IgD-negative memory B cell (primary cell): ENCODE measurements at regions not wholly inside any gene's neighbourhood (a gene's known extent, or its start where the extent isn't known, plus 50 kb on each side); places are given as distances from the start of the nearest gene placed in this dataset.

ENCODE experiments used
- H3K27ac Mint-ChIP-seq, 3 donors: one replicate each; pipeline ENCODE4 v1.8.0; 2020 to 2022; ENCODE audit warnings: mild to moderate bottlenecking in 3 of 3, mixed read lengths in 3 of 3, moderate library complexity in 1 of 3
- H3K27me3 Mint-ChIP-seq: one replicate; pipeline ENCODE4 v1.8.0; 2021; ENCODE audit warnings: mixed read lengths
- H3K36me3 Mint-ChIP-seq: one replicate; pipeline ENCODE4 v1.8.0; 2020; ENCODE audit warnings: mild to moderate bottlenecking, mixed read lengths
- H3K4me1 Mint-ChIP-seq, 3 donors: one replicate each; pipeline ENCODE4 v1.8.0; 2020 to 2022; ENCODE audit warnings: mixed read lengths in 3 of 3, mild to moderate bottlenecking in 1 of 3
- H3K4me3 Mint-ChIP-seq, 4 donors: one replicate each; pipeline ENCODE4 v1.8.0; 2020 to 2022; ENCODE audit warnings: mild to moderate bottlenecking in 4 of 4, mixed read lengths in 4 of 4, moderate library complexity in 3 of 4
- H3K9me3 Mint-ChIP-seq, 3 donors: one replicate each; pipeline ENCODE4 v1.8.0; 2020 to 2021; ENCODE audit warnings: mixed read lengths in 3 of 3, mild to moderate bottlenecking in 1 of 3

DNA sequence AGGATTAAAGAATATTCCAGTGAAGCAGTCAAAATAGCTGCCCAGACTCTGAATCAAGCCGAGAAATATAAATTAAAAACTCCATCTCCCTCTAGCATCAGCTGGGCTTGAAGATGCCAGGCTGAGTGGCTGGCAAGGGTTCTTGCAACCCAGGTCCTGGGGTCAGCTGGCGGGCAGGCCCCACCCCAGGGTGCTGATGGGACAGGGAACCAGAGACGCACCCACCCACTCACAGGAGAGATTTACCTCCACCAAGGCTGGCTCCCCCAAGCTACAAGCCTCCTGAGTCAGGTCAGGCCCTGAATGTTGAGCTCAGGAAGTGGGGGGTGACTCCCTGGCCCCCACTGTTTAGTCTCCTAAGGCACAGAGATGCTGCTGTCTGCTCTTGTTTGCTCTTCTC lies 83.9 kb upstream of the HSPA9 start:
- no peak overlapping the region for H3K27ac Mint-ChIP-seq
- H3K4me3 Mint-ChIP-seq, result no peak overlapping the region
- peaks cover 0 to 1% (median 0%) of the 10 kb centered on the region in 3 donors for H3K9me3 Mint-ChIP-seq
- peaks cover 31% of the 10 kb centered on the region for H3K27me3 Mint-ChIP-seq
- H3K4me1 Mint-ChIP-seq, result peaks cover 14 to 26% (median 21%) of the 10 kb centered on the region in 3 donors
- H3K36me3 Mint-ChIP-seq, result peaks cover 2% of the 10 kb centered on the region

DNA sequence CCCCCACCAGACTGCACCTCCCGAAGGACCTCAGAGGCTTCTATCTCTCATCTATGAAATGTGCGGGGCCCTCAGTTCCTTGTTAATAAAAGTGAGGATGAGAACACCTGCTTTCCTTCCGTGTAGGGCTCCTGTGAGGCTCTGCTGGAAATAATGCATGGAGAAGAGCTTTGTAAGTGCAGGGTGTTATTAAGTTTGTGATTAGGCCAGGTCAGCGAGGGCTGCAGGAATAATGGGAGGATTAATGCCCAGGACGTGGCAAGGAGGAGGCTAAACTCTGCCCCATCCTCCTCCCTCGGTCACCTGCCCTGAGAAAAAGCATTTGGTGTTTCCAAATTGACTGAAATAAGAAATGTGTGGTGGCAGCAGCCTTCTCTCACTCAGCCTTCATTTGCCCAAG lies 83.5 kb upstream of the HSPA9 start:
- Mint-ChIP-seq H3K9me3 (peaks cover 0 to 1% (median 0%) of the 10 kb centered on the region in 3 donors), H3K27me3 (peaks cover 35% of the 10 kb centered on the region), H3K4me3 (no peak overlapping the region), H3K4me1 (peaks cover 15 to 28% (median 22%) of the 10 kb centered on the region in 3 donors), H3K36me3 (peaks cover 2% of the 10 kb centered on the region), H3K27ac (no peak overlapping the region)

DNA sequence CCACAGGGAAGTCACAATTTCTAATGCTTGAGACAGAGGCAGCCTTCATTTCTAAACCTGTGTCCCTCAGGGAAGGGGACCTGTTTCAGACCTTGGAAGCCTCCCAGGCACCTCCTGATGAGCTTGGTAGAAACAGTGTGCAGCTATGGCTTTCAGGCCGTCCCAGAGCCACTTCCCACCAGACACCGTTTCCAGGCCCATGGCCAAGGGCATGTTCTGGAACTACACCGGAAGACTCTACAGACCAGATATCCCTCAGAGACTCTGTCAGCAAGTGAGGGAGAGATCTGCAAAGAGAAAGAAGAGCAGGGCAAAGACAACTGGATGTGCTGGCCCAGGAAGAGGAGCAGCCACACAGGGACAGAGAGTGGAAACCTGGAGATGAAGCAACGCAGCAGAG lies 82.2 kb upstream of the HSPA9 start:
- Mint-ChIP-seq H3K36me3 (peaks cover 2% of the 10 kb centered on the region), H3K4me1 (peaks cover 9 to 16% (median 11%) of the 10 kb centered on the region in 3 donors), H3K27ac (no peak overlapping the region), H3K27me3 (peaks cover 37% of the 10 kb centered on the region), H3K4me3 (no peak overlapping the region), H3K9me3 (peaks cover 0 to 1% (median 0%) of the 10 kb centered on the region in 3 donors)

DNA sequence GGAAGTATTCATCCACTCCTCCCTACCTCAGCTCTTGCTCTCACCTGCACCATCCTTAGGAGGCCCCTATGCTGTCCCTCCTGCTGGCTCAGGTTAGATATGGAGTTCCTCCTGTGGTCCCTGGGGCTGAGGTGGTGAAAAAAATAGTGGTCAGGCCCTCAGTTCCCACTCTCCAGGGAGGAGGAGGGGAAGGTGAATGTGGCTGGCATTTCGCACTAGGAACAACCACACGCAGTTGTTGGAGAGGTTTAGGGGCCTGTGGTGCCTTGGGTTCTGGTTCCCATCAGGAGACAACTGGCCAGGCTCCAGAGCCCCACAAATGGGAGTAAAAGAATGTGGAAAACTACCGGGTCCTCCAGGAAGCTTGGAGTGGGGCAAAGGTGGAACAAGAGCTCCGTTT lies 81.7 kb upstream of the HSPA9 start:
- Mint-ChIP-seq H3K4me1 (peaks cover 9 to 16% (median 11%) of the 10 kb centered on the region in 3 donors), H3K27ac (no peak overlapping the region)

DNA sequence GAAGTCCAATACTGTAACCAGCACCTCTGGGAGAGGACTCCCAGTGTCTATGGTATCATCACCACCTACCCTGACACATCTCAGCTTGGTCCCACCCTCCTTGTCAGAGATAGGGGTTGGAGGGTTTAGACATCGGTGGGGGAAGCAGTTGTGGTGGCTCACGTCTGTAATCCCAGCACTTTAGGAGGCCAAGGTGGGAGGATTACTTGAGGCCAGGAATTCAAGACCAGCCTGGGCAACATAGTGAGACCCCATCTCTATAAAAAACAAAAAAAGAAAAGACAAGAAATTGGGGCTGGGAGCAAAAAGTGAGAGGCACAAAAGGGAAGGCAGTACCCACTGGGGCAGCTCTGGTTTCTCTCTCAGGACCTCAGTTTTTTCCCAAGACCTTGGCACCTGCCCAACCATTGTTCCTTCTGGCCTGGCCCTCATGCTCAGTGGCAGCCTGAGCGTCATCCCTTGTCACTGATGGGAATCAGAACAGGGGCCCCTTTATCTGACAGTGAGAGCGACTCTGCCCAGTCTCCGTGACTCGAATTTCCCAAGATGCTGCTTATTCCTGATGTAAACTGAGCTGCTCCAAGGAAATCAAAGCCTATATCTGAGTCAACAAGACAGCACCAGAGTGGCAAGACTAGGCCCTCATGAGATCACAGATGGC lies 80.5 kb upstream of the HSPA9 start:
- Mint-ChIP-seq H3K27ac (no peak overlapping the region), H3K9me3 (peaks cover 0 to 1% (median 0%) of the 10 kb centered on the region in 3 donors), H3K4me3 (no peak overlapping the region), H3K4me1 (peaks cover 7 to 14% (median 9%) of the 10 kb centered on the region in 3 donors), H3K36me3 (peaks cover 2% of the 10 kb centered on the region), H3K27me3 (peaks cover 41% of the 10 kb centered on the region)

More for the DNA sequence above, 81.7 kb upstream of the HSPA9 start:
- Mint-ChIP-seq H3K9me3 (peaks cover 0 to 1% (median 0%) of the 10 kb centered on the region in 3 donors), H3K36me3 (peaks cover 2% of the 10 kb centered on the region), H3K4me3 (no peak overlapping the region), H3K27me3 (peaks cover 37% of the 10 kb centered on the region)

DNA sequence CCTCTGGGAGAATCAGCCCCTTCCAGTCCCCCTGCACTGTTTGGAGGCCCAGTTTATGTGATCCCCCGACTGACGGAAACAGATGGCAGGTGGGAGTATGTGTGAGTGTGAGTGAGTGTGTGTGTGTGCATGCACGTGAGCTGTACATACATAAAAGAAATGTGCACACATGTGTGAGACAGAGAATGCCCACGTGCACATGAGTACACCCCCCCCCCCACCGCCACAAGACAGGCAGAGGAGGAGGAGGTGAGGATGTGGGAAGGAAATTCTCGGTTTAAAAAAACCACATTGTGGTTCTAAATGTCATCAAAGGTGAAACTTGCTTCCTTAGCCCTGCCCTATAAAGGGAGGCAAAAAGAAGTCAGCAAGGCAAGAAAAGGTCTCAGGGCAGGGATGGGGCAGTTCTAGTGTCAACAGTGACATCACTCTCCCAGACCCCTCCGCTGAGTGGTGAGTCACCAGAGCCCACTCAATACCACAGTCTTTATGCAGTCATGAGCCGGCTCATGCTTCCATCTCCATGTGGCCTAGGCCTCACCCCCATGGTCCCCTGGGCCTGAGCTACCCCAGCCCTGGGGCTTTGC lies 79.2 kb upstream of the HSPA9 start:
- peak overlapping the region in 2 of 4 donors; percentile 56 to 69 for H3K4me3 Mint-ChIP-seq
- peaks cover 0 to 1% (median 0%) of the 10 kb centered on the region in 3 donors for H3K9me3 Mint-ChIP-seq
- peak overlapping the region in 2 of 3 donors; percentile 47 to 67 for H3K27ac Mint-ChIP-seq
- H3K36me3 Mint-ChIP-seq, result peaks cover 2% of the 10 kb centered on the region
- H3K27me3 Mint-ChIP-seq, result peaks cover 52% of the 10 kb centered on the region
- peaks cover 12 to 22% (median 18%) of the 10 kb centered on the region in 3 donors for H3K4me1 Mint-ChIP-seq

DNA sequence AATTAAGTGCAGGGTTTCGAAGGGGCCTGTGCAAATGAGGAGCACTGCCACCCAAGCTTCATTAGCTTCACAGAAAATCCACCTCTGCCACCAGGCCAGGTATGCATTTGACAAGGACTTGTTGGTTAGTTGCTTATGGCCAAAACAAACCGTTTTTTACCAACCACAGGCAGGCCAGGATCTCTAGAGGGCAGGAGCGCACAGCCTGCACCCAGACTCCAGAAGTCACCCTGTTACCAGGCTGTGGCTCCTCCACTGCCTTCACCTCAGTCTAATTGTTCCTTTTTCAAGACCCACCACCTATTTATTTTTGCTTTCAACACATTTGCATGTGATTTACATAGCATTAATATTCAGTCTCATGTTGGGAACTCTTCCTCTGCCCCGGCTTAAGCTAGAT lies 78.3 kb upstream of the HSPA9 start:
- H3K27ac Mint-ChIP-seq, result peak overlapping the region in 1 of 3 donors; percentile 67
- peaks cover 59% of the 10 kb centered on the region for H3K27me3 Mint-ChIP-seq
- H3K36me3 Mint-ChIP-seq, result peaks cover 2% of the 10 kb centered on the region
- H3K4me3 Mint-ChIP-seq, result peak overlapping the region in 1 of 4 donors; percentile 58
- peaks cover 0 to 1% (median 0%) of the 10 kb centered on the region in 3 donors for H3K9me3 Mint-ChIP-seq
- peaks cover 12 to 22% (median 18%) of the 10 kb centered on the region in 3 donors for H3K4me1 Mint-ChIP-seq

DNA sequence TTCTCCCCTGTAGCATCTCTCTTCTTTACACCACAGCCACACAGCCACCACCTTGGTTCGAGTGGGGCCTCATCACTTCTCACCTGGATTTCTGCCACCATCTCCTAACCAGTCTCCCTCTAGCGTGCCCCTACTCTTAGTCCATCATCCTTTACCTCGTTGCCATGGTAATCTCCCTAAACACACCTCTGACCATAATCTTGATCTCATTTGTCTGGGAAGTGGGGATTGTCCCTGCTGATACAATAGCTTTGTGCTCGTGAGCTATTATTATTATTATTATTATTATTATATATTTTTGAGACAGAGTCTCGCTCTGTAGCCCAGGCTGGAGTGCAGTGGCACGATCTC lies 76.5 kb upstream of the HSPA9 start:
- Mint-ChIP-seq H3K27me3 (peaks cover 51% of the 10 kb centered on the region), H3K27ac (no peak overlapping the region), H3K36me3 (peaks cover 2% of the 10 kb centered on the region), H3K9me3 (peaks cover 0 to 1% (median 0%) of the 10 kb centered on the region in 3 donors), H3K4me3 (peak overlapping the region in 1 of 4 donors; percentile 81), H3K4me1 (peaks cover 12 to 22% (median 18%) of the 10 kb centered on the region in 3 donors)

DNA sequence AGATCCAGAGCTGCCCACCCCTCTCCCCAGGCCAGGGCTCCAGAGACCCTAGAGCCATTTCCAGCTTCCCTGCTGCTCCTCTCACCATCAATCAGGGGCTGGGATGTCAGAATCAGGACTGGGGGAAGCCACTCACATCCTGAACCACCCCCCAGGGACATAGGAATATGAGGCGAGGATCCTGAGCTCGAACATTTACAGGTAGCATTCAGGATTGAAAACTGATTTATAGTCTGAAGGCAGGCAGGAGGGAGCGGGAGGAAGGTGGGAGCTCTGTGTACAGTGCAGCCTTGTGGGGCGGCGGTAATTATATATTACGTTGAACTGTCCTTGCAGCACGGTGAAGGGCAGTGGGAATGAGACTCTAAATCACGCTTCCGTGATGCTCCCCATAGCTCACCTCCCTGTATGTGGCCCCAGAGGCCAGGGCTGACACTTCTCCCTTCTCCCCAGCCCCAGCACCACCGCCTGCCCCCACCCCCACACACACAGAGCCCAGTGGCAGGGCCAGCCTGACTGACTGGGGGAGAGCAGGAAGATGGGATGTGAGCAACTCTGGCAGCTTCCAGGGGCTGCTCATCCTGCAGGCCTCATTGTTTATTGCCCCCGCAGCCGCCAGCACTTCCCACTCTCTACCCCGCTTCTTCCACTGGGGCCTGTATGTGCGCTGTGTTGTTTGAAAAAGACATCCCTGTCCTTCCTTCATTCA lies 76.0 kb upstream of the HSPA9 start:
- Mint-ChIP-seq H3K9me3 (peaks cover 0 to 1% (median 0%) of the 10 kb centered on the region in 3 donors), H3K27ac (no peak overlapping the region), H3K36me3 (peaks cover 2% of the 10 kb centered on the region), H3K27me3 (peaks cover 51% of the 10 kb centered on the region), H3K4me1 (peaks cover 12 to 22% (median 18%) of the 10 kb centered on the region in 3 donors), H3K4me3 (peak overlapping the region in 1 of 4 donors; percentile 81)

DNA sequence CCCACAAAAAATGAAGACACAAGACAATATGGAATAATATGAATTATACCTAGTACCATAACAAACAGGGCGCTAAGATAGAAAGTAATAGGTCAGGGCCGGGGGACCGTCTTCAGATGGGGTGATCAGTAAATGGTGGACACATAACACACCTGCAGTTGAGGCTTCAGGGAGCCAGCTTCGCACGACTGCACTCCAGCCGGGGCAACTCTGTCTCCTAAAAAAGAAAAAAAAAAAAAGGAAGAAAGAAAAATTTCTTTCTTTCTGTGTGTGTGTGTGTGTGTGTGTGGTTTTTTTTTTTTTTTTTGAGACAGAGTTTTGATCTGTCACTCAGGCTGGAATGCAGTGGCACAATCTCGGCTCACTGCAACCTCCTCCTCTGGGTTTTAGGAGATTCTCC lies 75.0 kb upstream of the HSPA9 start:
- peak overlapping the region in 2 of 3 donors; percentile 2 to 34 for H3K27ac Mint-ChIP-seq
- H3K27me3 Mint-ChIP-seq, result peaks cover 51% of the 10 kb centered on the region
- H3K4me1 Mint-ChIP-seq, result peaks cover 12 to 21% (median 18%) of the 10 kb centered on the region in 3 donors
- H3K36me3 Mint-ChIP-seq, result no peaks in the 10 kb centered on the region
- peak overlapping the region in 2 of 4 donors; percentile 54 to 81 for H3K4me3 Mint-ChIP-seq
- peaks cover 0 to 1% (median 0%) of the 10 kb centered on the region in 3 donors for H3K9me3 Mint-ChIP-seq

DNA sequence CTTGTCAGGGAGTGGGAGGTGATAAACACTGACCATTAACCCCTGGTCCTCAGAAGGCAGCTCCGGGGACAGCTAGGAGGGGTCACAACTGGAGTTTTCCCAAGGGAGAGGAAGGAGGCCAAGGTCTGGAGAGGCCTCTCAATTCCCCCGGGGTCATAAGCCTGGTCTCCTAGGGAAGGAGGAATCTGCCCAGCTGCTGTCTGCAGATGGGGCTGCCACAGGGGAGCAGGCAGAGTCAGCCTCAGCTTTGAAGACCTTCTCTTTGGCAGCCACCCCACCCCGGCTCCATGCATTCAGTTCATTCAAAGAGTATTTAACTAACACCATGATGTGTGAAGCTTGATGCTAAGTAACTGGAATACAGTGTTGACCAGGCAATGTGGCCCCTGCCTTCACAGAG lies 74.6 kb upstream of the HSPA9 start:
- Mint-ChIP-seq H3K4me3 (peak overlapping the region in 3 of 4 donors; percentile 33 to 81 (median 54)), H3K4me1 (peaks cover 11 to 19% (median 16%) of the 10 kb centered on the region in 3 donors), H3K9me3 (no peaks in the 10 kb centered on the region), H3K27me3 (peaks cover 48% of the 10 kb centered on the region), H3K27ac (peak overlapping the region in 1 of 3 donors; percentile 2), H3K36me3 (no peaks in the 10 kb centered on the region)

DNA sequence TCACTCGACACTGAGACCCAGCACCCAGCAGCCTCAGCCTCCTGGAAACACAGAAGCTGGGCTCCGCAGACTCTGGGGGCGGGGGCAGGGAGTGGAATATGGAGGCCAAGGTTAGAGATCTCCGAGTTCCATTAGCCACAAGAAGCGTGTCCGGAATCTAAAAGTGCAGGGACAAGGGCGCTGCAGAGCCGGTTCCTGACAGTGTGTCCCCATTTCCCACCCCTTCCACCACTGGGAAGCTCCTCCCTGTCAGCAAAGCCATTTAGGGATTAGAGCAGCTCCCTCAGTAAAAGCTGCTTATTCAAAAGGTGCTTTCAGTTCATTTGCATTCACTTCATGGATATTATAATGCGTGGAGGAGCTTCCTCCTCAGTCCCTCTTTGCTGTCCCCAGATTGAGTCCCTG lies 74.1 kb upstream of the HSPA9 start:
- Mint-ChIP-seq H3K27me3 (peaks cover 43% of the 10 kb centered on the region), H3K9me3 (no peaks in the 10 kb centered on the region), H3K27ac (no peak overlapping the region), H3K4me1 (peaks cover 9 to 14% (median 12%) of the 10 kb centered on the region in 3 donors), H3K36me3 (no peaks in the 10 kb centered on the region), H3K4me3 (peak overlapping the region in 1 of 4 donors; percentile 33)

DNA sequence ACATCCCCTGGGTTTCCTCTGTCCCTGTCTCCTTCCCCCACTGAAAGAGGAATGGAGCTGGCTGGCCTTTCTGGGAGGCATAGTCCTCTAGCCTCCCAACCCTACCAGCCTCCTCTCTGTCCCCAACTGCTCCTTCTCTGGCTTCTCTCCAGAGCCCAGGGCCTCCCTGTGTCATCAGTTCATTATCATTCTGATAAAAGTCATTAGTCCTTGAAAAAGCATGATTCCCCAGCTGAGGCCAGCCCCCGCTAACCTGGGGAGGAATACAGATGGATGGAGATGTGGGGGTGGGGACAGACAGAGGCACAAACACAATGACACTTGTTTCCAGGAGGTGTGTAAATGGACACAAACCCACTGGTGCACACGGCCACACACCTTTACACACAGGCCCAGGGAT lies 73.6 kb upstream of the HSPA9 start:
- Mint-ChIP-seq H3K27me3 (peaks cover 39% of the 10 kb centered on the region), H3K9me3 (no peaks in the 10 kb centered on the region), H3K4me3 (no peak overlapping the region), H3K36me3 (no peaks in the 10 kb centered on the region), H3K27ac (no peak overlapping the region), H3K4me1 (peaks cover 8 to 9% (median 9%) of the 10 kb centered on the region in 3 donors)

DNA sequence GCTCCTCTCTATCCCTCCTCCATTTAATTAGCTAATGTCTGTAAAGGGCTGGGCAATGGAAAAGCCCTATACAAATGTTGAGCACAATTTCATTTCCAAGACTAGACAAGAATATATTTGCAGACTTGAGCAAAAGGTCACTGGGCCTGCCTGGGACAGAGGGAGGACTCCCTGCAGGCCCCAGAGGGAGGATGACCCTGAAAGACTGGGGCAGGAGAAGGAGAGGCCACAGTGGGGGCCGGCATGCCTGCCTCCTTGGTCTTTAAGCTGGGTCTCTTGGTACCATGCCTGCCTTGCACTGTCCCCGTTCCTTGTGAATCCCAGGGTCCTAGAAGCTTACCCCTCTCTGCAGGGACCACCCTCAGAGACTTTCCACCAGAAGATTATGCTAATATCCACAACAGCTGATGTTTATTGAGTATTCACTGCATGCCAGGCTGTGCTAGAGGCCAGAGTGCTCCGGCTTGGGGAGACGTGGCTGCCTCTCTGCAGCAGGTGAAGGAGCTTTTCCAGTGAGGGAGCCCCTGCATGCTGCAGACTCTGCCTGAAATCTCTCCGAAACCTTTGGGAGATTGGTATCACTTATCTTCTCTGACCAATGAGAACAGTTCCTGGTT lies 72.7 kb upstream of the HSPA9 start:
- Mint-ChIP-seq H3K27me3 (peaks cover 35% of the 10 kb centered on the region), H3K4me3 (no peak overlapping the region), H3K36me3 (no peaks in the 10 kb centered on the region), H3K9me3 (no peaks in the 10 kb centered on the region), H3K4me1 (peaks cover 5 to 9% (median 8%) of the 10 kb centered on the region in 3 donors), H3K27ac (no peak overlapping the region)
